ENCODE measurements at regions not wholly inside any gene's neighbourhood (a gene's known extent, or its start where the extent isn't known, plus 50 kb on each side); places are given as distances from the start of the nearest gene placed in this dataset.
"Not testable (repeated sequence)": the region's sequence is repeated elsewhere in the genome, so short reads cannot be mapped to it uniquely, and the experiment has no call there.

GRCh38 chr1:145487156-145487555, 61.8 kb upstream of the NBPF20 start:
- DNase-seq; intact Hi-C loops (cut with micrococcal nuclease); ATAC-seq: not testable (repeated sequence)

GRCh38 chr1:145484257-145484656, 58.9 kb upstream of the NBPF20 start:
- ATAC-seq; intact Hi-C loops (cut with micrococcal nuclease); DNase-seq: not testable (repeated sequence)

- DNase-seq; intact Hi-C loops (cut with micrococcal nuclease); ATAC-seq: not testable (repeated sequence)
These were observed 56.9 kb upstream of the NBPF20 start for GRCh38 chr1:145482214-145482860.

DNA sequence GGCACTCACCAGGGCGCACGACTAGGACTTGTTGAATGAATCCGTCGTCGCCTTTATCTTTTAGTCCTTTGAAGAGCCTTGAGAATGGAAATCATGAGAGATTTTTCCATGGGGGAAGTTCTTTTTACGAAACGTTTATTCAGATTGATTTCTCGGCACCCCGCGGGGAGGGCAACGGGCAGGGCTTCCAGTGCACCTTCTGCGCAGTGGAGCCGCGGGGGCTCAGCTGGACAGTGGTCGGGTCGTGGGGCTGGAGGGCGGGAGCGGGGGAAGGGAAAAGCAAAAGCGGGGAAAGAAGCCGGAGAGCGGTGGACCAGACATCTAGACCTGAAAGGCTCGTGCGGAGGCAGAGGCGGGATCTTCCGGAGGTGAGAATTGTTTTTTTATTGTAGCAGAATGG, 50.6 kb upstream of the NBPF20 start:
- ATAC-seq; DNase-seq; intact Hi-C loops (cut with micrococcal nuclease): not testable (repeated sequence)

DNA sequence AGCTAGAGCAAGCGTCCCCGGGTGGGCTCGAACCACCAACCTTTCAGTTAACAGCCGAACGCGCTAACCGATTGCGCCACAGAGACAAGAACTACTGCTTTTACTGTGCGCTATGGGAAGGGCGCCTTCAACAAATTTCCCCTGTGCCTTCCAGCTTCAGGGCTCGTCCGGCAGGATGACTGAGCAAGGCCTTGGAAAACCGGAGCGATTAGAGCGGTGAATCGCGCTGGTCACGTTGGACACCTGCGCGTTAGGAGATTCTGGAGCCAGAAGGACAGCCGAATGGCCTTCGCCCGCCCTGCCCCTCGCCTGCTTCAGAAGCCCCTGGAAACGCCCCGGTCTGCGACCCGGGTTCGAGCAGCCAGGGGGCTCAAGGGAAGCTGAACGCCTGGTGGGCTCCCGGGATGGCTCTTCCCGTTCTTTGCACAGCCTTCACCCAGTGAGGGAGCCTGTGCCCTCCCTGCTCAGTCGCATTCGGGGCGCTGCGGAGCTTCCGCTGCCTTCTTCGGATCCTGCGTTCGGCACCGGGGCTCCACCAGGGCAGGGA, 50.0 kb upstream of the NBPF20 start:
- ATAC-seq; DNase-seq; intact Hi-C loops (cut with micrococcal nuclease): not testable (repeated sequence)
